SK-N-SH treated with all-trans-retinoic acid at 6 μM for 48 hours (cell line): ENCODE measurements at regions not wholly inside any gene's neighbourhood (a gene's known extent, or its start where the extent isn't known, plus 50 kb on each side); places are given as distances from the start of the nearest gene placed in this dataset.

ENCODE experiments used
- ATAC-seq: fragments of 200-7000 bp; cut with Tn5 transposase; 3 replicates; pipeline ENCODE4 v1.9.1; 2020; ENCODE audit warnings: mild to moderate bottlenecking, moderate library complexity
- ARNTL ChIP-seq: fragments of 450-650 bp; formaldehyde crosslinking; IDR thresholded peaks from 2 replicates; pipeline ENCODE4 v1.5.0; 2020; ENCODE audit warnings: low read depth, mild to moderate bottlenecking, moderate library complexity, borderline replicate concordance
- CREB5 ChIP-seq: fragments of 250-450 bp; sonication (Bioruptor Pico); IDR thresholded peaks from 2 replicates; pipeline ENCODE4 v1.5.1; 2020; ENCODE audit warnings: low read depth, mild to moderate bottlenecking, moderate library complexity
- CSDC2 ChIP-seq: fragments of 250-450 bp; sonication (Bioruptor Pico); IDR thresholded peaks from 2 replicates; pipeline ENCODE4 v1.5.0; 2020; ENCODE audit warnings: mild to moderate bottlenecking, moderate library complexity
- CSRNP3 ChIP-seq: fragments of 250-450 bp; sonication (Bioruptor Pico); IDR thresholded peaks from 2 replicates; pipeline ENCODE4 v1.5.1; 2021; ENCODE audit warnings: mild to moderate bottlenecking, moderate library complexity
- GLIS3 ChIP-seq: fragments of 250-450 bp; sonication (Bioruptor Pico); IDR thresholded peaks from 2 replicates; pipeline ENCODE4 v1.5.0; 2020; ENCODE audit warnings: mild to moderate bottlenecking, moderate library complexity
- ISL1 ChIP-seq: fragments of 250-450 bp; sonication (Bioruptor Pico); IDR thresholded peaks from 2 replicates; pipeline ENCODE4 v2.1.2; 2022; ENCODE audit warnings: mild to moderate bottlenecking, moderate library complexity
- OSR1 ChIP-seq: fragments of 250-450 bp; sonication (Bioruptor Pico); IDR thresholded peaks from 2 replicates; pipeline ENCODE4 v1.8.0; 2022; ENCODE audit warnings: moderate library complexity, mild to moderate bottlenecking, inconsistent platforms
- PATZ1 ChIP-seq: fragments of 250-450 bp; sonication (Bioruptor Pico); IDR thresholded peaks from 2 replicates; pipeline ENCODE4 v1.8.0; 2020; ENCODE audit warnings: mild to moderate bottlenecking, moderate library complexity, borderline replicate concordance
- POU6F1 ChIP-seq: fragments of 250-450 bp; sonication (Bioruptor Pico); IDR thresholded peaks from 2 replicates; pipeline ENCODE4 v1.8.0; 2021; ENCODE audit warnings: low read depth, mild to moderate bottlenecking, moderate library complexity, borderline replicate concordance
- PPARA ChIP-seq: fragments of 250-450 bp; sonication (Bioruptor Pico); IDR thresholded peaks from 2 replicates; pipeline ENCODE4 v1.5.0; 2020; ENCODE audit warnings: mild to moderate bottlenecking, borderline replicate concordance
- SNAI2 ChIP-seq: fragments of 250-450 bp; sonication (Bioruptor Pico); IDR thresholded peaks from 2 replicates; pipeline ENCODE4 v1.5.0; 2020; ENCODE audit warnings: mild to moderate bottlenecking, moderate library complexity
- TOX ChIP-seq: fragments of 250-450 bp; sonication (Bioruptor Pico); IDR thresholded peaks from 2 replicates; pipeline ENCODE4 v1.8.0; 2021; ENCODE audit warnings: mild to moderate bottlenecking, moderate library complexity, borderline replicate concordance
- ZC3H10 ChIP-seq: fragments of 250-450 bp; sonication (Bioruptor Pico); IDR thresholded peaks from 2 replicates; pipeline ENCODE4 v1.5.1; 2021; ENCODE audit warnings: mild to moderate bottlenecking, moderate library complexity
- ZNF70 ChIP-seq: fragments of 450-650 bp; formaldehyde crosslinking; IDR thresholded peaks from 2 replicates; pipeline ENCODE4 v1.5.0; 2020; ENCODE audit warnings: mild to moderate bottlenecking, moderate library complexity
- ZNF8 ChIP-seq: fragments of 450-650 bp; formaldehyde crosslinking; IDR thresholded peaks from 2 replicates; pipeline ENCODE4 v1.5.0; 2020; ENCODE audit warnings: mild to moderate bottlenecking, moderate library complexity

- TF ChIP-seq SNAI2, result no peak
These were observed 224.3 kb upstream of the TSHZ2 start (continued) for GRCh38 chr20:52747845-52748284.

GRCh38 chr20:52746770-52747169 is 225.4 kb upstream of the TSHZ2 start:
- no peak; the same call in 2 of the 3 replicates for ATAC-seq
- TF ChIP-seq ISL1 (CRISPR knock-in tag) (no peak), ZNF8 (CRISPR knock-in tag) (no peak), CREB5 (no peak), ARNTL (CRISPR knock-in tag) (no peak), SNAI2 (no peak), CSRNP3 (CRISPR knock-in tag) (no peak)
- TF ChIP-seq, all 23 proteins: peak for 0

GRCh38 chr20:52746190-52746589 is 226.0 kb upstream of the TSHZ2 start:
- no peak for ATAC-seq
- TF ChIP-seq PPARA (CRISPR knock-in tag) (no peak), CSRNP3 (CRISPR knock-in tag) (no peak), OSR1 (CRISPR knock-in tag) (no peak), PATZ1 (CRISPR knock-in tag) (no peak), ZNF8 (CRISPR knock-in tag) (no peak), CSDC2 (CRISPR knock-in tag) (no peak)

GRCh38 chr20:52744441-52744840 is 227.7 kb upstream of the TSHZ2 start:
- ATAC-seq, result no peak
- TF ChIP-seq ZNF70 (CRISPR knock-in tag), result no peak
- no peak for TF ChIP-seq ZC3H10 (CRISPR knock-in tag)
- no peak for TF ChIP-seq GLIS3 (CRISPR knock-in tag)
- TF ChIP-seq ISL1 (CRISPR knock-in tag), result no peak
- TF ChIP-seq TOX (CRISPR knock-in tag), result no peak
- no peak for TF ChIP-seq CREB5
- no peak for TF ChIP-seq CSDC2 (CRISPR knock-in tag)
- TF ChIP-seq POU6F1 (CRISPR knock-in tag), result no peak
- TF ChIP-seq PATZ1 (CRISPR knock-in tag), result no peak
